ENCODE measurements at regions not wholly inside any gene's neighbourhood (a gene's known extent, or its start where the extent isn't known, plus 50 kb on each side); places are given as distances from the start of the nearest gene placed in this dataset.
"Not testable (repeated sequence)": the region's sequence is repeated elsewhere in the genome, so short reads cannot be mapped to it uniquely, and the experiment has no call there.

DNA sequence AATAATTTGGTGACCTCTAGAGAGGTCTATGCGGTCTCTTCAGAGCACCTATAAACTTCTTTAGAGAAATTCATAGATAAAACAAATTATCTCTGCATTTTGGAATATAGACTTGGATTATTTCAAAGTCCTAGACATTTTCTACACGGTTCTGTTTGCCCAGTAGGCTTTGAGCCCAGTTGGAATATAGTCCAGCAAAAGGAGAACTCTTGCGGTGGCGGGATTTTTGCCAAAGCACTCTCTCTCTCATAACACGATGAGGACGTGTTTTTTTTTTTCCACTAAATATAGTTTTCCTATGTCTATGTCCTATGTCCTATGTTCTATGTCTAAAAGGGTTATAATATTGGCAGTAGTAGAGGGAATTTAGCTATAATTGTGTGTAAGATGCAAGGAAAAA is 164.9 kb upstream of the AGR3 start:
- no peak for DNase-seq

DNA sequence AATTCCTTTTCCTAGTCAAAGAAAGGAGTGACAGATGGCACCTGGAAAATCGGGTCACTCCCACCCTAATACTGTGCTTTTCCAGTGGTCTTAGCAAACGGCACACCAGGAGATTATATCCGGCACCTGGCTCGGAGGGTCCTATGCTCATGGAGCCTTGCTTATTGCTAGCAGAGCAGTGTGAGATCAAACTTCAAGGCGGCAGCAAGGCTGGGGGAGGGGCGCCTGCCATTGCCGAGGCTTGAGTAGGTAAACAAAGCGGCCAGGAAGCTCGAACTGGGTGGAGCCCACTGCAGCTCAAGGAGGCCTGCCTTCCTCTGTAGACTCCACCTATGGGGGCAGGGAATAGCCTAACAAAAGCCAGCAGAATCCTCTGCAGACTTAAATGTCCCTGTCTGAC is 171.4 kb upstream of the AGR3 start:
- DNase-seq: not testable (repeated sequence)

DNA sequence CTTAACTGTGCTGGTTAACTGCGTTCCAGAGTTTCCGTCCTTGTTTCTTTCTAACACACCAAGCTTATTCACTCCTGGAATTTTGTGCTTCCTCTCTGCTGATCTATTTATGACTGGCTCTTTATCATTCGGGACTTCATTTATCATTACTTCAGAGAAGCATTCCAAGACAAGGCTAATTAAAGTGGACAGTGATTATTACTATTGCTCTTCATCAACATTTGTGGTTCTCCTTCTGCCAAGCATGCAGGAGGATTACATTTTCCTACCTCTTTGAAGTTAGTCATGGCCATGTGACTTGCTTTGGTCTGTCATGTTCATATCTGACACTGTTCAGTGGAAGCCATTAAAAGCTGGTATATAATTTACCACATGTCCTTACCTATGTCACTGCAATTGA is 172.4 kb upstream of the AGR3 start:
- no peak for DNase-seq

- DNase-seq: no peak
Observed at GRCh38 chr7:17054836-17055235, 173.1 kb upstream of the AGR3 start.

DNA sequence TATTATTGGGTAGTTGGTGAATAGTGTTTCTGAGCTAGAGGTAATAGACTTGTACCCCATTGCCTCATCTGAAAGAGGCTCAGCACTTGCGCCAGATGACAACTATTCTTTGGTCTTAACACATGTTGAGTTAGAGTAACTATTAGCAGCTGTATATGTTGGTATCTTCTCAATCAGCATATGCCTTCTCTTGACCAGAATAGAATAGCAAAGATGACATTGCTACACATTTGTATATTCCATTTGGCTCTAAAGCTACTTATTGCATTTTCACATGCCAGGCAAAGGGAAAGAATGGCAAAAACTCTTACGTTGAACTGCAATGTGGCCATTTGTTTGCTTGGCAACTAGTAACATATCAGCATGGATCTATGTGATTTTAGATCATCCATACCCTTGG is 173.8 kb upstream of the AGR3 start:
- DNase-seq: no peak

- DNase-seq: no peak
Observed at GRCh38 chr7:17056491-17057142, 174.8 kb upstream of the AGR3 start.

DNA sequence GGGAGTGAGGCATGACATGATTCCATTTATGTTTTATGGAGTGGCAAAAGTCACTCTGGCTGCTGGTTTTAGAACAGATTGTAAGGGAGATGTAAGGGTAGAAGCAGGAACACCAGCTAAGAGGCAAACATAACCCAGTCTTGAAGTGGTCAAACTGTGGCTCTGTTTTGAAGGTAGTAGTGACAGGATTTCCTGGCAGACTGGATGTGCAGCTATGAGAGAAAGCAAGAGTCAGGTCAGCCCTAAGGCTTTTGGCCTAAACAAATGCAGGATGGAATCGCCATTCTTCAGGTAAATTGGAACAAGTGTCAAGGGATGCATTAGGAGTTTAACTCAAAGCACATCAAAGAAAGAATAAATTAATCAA is 175.3 kb upstream of the AGR3 start:
- DNase-seq: no peak

- no peak for DNase-seq
Observed at GRCh38 chr7:17058568-17058967, 176.8 kb upstream of the AGR3 start.

DNA sequence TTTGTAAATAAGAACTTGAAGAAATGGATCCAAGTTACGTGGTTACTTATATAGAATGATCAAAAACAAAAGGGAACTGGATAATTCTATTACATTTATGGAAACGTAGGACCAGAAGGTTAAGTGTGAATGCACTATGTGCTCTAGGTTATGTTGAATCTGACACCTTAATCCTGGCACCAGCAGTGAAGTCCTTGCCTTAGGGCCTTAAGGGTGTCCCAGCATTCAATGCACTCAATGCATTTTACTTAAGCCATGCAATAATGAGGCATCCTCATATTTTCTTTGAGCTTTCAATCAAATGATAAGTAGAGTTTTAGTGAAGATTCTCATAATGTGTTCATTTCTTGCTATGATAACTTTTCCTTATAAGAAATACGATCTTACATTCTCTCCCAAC is 178.3 kb upstream of the AGR3 start:
- no peak for DNase-seq

DNA sequence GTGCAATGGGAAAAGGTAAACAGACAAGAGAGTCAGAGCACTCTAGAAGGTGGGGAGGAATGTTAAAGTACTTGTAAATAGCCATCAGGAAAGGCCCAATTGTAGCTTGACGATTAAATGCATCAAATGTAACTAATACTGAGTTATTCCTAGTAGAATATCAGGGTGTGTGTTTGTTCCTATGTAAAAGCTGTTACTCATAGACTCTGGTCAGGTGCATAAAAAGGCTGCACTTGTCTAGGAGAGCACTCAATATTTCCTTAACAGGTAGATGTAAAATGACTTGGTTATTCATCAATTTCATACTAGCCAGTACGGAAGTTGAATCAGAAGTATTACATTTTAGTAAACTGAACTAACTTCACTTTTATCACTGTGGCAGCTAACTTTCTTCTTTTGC is 179.7 kb upstream of the AGR3 start:
- DNase-seq: no peak

DNA sequence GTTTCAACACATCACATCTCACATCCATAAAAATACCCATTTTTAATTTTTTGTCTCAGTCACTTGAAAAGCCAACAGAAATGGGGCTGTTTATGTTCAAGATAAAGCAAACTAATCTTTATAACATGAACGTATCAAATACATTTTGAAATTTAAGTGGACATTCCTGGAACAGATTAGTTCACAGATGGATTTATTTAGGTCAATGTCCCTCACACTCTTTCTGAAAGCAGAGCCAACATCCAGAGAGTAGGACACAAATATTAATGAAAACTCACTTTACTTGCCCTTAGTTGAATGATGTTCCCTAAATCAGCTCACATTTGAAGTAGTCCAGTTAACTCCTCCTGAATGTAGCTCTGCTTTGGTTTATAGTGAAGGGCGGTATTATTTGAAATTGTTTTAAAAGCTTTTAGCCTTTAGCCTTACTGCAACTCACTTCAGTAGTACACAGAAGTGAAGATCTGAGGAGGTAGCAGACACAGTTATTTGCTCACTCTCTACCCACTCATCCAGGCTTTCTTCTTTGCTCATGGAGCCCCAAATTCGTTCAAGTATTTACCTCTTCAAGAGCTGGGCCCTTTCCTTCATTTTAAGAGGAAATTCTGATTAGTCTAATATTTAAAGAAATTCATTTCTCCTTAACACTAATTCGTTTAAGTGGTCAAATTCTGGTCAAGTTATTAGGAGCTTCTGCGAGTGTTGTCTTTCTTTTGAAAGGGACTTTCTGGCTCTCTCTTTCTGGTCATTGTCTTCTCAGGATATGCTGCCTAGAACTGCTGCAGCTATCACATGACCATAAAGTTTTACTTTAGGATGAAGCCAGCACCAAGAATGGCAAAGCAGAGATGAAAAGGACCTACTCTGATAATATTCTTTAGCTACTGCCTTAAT is 180.6 kb upstream of the AGR3 start:
- DNase-seq: no peak

DNA sequence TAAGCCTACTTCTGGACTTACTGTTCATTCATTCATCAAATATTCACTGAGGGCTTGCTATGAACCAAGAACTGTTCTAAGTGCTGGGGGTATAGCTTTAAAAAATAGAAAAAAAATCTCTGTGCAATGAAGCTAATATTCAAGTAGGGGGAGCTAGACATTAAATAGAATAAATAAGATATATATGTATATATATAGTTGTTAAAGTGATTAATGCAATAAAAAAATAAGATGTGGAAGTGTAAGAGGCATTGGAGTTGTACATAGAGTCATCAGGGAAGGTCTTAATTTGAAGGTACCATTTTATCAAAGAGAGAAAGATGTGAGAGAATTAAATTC is 181.2 kb upstream of the AGR3 start:
- DNase-seq: no peak

GRCh38 chr7:17067691-17068090 is 185.9 kb upstream of the AGR3 start:
- no peak for DNase-seq

DNA sequence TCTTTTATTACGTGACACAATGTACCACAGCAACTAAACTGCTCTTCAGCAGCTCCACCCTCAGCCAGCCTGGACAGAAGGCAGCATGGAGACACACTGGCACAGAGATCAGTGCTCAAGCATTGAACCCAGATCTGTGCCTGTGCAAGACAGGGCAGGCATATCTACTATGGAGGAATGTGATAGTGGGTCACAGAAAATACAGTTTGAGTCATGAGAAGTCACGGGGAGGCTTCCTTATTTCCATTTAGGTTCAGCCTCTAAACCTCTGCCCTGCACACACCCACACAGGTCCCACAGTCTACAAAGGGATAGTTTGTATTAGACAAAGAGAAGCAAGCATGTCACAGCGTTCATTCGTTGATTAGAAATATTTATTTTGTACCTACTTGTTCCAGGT is 187.4 kb upstream of the AGR3 start:
- DNase-seq: no peak

- no peak for DNase-seq
Observed at GRCh38 chr7:17070231-17070708, 188.5 kb upstream of the AGR3 start.

- DNase-seq: no peak
Observed at GRCh38 chr7:17071866-17072265, 190.1 kb upstream of the AGR3 start.

DNA sequence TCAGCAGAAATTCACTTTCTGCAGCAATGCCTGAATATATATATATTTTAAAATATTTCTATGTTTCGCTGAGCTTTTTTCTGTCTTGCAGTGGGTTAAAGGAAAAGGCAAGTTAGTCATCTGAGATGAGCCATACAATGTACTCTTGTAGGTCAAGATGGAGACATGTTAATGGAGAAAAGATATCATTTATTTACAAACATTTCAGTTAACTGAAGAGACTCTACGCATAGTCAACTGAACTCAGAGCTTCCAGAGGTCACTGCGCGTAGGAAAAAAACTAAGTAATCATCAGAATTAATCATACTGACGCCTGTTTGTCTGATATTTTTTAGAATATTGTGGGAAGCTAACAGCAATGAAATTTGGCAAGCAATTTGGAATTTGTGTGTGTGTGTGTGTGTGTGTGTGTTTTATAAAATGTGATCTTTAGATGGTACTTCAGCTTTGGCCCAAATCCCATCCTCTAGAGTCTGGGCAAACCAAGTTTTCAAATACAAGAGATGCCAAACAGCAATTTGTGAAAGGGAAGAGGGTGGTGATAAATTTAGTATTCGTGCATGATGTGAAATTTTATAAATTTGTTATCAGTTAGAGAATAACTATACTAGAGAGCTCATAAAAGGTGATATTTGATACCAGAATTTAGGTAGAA is 193.9 kb upstream of the AGR3 start:
- DNase-seq: no peak

- no peak for DNase-seq
Observed at GRCh38 chr7:17078298-17078697, 196.5 kb upstream of the AGR3 start.

- DNase-seq: no peak
Observed at GRCh38 chr7:17083392-17084165, 201.8 kb upstream of the AGR3 start.

GRCh38 chr7:17084166-17084475 is 202.3 kb upstream of the AGR3 start:
- no peak for DNase-seq

- no peak for DNase-seq
Observed at GRCh38 chr7:17085186-17085585, 203.4 kb upstream of the AGR3 start.

DNA sequence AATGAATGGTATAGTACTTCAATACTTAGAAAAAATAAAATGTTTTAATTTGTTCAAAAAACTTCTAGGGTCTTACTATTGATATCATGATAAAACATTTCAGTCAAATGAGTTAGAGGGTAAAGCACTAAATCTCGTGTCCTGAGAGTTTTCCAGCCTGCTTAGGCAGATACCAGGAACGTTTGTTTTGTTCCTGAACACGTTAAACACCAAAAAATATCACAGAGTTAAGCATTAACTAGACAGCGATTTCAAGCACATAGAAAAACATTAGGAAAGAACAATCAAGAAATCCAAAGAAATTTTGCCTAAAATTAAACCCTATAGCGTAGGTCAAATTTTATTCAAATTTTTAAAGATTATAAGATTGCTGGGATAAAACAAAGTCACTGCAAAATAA is 204.6 kb upstream of the AGR3 start:
- no peak for DNase-seq

DNA sequence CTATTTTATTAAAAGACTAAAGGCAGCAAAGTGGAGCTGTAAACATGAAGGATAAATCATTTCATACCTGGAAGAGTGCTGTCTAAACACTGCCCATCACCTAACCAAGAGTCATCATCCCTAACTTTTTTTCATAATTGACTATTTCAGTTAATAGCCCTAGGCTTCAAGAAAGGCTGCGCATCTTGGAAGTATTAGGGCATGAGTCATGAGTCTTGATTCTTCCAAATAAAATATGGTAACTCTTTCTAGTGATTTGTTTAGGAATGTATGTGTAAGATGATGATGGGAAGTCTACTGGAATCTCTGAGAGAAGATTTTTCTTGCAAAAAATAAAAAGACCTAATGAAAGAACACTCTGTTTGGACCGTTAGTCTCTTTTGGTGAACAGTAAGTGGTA is 207.7 kb upstream of the AHR start:
- no peak for DNase-seq

Measured in muscle of arm (tissue), 1 donor.